D721Med (cell line): ENCODE measurements at regions not wholly inside any gene's neighbourhood (a gene's known extent, or its start where the extent isn't known, plus 50 kb on each side); places are given as distances from the start of the nearest gene placed in this dataset.

Experiments used
- DNase-seq: peaks from one replicate; pipeline ENCODE4 v3.0.0; 2011; ENCODE audit warnings: low spot score; ENCODE audit not compliant: insufficient read length
- FAIRE-seq: peaks from 2 replicates; lab custom pipeline; 2011; peaks lifted over from hg19 to GRCh38; lab: Jason Lieb, UNC
- TF ChIP-seq, protein P1 (sequence below): IDR thresholded peaks from 2 replicates; pipeline ENCODE4 v1.5.1; 2012; ENCODE audit warnings: mild to moderate bottlenecking, control low read depth; ENCODE audit not compliant: insufficient read depth; ENCODE audit errors: missing control alignments

DNA sequence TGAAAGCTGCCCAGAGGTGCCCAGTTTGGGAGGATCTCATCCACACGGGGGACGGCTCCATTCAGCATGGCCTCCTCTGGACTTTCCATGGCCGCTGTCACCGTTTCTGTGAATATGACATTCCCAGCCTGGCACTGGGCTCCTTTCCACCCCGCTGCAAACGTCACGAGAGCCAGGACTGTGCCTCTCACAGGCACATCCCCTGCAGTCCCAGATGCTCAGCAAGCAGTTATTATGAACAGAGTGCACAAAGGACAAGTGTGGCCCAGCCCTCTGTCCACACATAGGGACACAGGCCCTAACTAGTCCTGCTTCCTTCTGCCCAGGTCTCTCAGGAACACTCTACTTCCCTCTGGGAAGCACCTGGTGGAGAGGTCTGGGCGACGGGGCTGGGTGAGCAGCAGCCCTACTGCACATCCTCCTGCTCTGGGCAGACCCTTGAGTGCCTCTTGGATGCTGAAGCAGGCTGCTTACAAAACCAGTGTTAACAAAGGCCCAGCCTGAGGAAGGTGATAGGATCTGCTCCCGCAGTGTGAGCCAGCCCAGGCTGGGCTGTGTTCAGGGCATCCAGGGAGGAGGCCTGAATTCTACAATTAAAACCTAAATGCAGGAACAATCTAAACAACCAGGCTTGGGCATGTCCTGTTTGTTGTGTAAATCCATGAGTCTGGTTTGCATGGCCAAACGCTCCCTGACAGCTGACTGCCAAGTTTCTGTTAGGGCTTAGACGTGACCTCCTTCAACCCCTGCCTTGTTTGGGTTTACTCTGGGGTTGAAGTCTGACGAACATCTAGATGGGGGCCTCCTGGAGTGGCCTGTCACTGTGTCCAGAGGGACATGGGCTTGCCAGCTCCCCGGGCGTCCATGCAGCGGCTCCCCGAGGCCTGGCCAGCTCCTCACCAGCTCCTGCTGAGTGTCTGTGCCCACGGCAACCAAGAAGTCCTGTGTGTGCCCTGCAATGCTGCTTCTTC is 269.8 kb downstream of the GADD45G start:
- TF ChIP-seq, protein P1, sequence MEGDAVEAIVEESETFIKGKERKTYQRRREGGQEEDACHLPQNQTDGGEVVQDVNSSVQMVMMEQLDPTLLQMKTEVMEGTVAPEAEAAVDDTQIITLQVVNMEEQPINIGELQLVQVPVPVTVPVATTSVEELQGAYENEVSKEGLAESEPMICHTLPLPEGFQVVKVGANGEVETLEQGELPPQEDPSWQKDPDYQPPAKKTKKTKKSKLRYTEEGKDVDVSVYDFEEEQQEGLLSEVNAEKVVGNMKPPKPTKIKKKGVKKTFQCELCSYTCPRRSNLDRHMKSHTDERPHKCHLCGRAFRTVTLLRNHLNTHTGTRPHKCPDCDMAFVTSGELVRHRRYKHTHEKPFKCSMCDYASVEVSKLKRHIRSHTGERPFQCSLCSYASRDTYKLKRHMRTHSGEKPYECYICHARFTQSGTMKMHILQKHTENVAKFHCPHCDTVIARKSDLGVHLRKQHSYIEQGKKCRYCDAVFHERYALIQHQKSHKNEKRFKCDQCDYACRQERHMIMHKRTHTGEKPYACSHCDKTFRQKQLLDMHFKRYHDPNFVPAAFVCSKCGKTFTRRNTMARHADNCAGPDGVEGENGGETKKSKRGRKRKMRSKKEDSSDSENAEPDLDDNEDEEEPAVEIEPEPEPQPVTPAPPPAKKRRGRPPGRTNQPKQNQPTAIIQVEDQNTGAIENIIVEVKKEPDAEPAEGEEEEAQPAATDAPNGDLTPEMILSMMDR, result no peak
- FAIRE-seq (no peak), DNase-seq (no peak)

DNA sequence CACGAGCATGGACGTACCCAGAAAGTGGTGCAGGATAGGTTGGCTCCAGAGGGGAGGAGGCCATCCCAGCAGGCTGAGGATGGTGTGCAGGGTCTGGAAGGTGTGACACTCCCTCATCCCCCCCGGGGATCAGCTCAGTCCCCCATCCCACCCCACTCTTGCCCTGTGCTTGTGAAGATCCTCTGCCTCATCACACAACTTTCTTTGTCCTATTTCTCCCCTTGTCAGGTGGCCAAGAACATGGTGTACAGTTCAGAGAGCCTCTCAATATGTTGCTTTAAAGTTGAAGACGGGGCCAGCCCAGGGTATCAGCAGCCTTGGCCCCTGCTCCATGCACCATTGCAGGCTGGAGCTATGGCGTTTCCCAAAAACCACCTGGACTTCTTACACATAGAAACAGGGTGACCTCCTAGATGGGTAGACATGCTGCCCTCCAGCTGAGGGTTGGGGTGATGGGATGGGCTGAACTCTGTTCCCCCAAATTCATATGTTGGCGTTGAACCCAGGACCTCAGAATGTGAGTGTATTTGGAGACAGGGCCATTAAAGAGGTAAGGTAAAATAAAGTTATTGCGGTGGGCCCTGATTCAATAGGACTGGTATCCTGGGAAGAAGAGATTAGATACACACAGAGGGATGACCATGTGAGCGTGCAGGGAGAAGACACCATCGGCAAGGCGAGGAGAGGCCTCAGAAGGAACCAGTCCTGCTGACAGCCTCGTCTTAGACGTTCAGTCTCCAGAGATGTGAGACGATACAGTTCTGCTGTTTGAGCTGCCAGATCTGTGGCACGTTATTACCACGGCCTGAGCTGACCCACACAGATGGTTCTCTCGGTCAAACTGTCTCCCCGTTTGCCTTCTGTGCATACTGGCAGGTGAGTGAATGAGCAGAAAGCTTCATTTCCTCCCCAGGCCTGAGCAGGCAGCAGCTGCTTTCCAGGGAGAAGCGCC is 272.5 kb downstream of the GADD45G start:
- DNase-seq, result no peak
- TF ChIP-seq, protein P1, result no peak
- FAIRE-seq, result no peak

DNA sequence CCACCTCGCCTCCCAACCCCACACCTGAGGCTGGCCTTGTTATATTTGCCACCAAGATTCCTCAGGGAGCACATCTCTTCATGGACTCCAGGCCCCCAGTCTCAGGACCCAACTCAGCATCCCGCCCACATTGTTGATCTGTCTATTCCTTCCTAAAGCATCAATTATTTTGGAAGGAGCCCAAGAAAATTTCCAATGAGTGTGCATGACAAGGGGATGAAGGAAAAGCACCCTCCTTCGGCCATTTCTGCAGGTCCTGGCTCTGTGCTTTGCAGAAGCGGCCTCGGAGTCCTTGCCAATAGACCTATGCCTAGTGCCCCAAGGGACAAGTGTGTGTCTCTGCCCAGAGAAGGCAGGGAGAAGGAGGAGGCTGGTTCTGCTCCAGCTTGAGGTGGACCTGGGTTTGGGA is 273.2 kb downstream of the GADD45G start:
- DNase-seq, result no peak
- TF ChIP-seq, protein P1, result no peak
- no peak for FAIRE-seq

DNA sequence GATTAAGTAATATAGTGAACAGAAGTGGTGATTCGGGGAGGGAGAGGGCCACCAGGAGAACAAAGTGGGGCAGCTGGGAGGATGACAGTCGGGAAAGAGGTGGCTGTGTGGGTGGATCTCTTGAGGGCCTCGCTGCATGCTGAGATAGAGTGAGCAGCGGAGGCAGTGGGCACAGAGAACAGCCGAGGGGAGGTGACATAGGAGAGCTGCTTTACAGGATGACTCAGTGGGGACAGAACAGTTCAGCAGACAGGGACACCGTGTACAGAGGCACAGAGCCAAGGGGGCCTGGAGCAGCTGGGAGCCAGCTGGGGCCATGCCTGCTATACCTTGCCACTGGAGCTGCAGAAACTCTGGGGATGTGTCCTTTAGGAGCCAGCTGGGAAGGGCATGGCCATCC is 273.9 kb downstream of the GADD45G start:
- TF ChIP-seq, protein P1, result no peak
- DNase-seq, result no peak
- no peak for FAIRE-seq

DNA sequence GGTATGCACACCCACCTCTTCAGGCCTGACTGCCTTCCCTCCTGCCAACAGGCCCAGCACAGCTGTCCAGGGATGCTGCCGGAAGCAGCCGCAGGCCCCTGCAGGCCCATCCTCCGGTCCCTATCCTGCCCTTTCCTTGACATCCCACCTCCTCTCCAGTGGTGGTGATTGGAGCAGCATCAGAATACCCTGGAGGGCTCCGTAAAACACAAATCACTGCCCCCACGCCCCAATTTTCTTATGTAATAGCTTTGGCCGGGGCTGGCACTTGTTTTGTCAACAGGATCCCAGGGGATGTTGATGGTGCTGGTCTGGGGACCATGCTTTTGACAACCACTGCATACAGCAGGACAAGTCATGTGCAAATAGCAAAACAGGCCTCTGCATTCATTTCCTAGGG is 274.5 kb downstream of the GADD45G start:
- DNase-seq, result no peak

GRCh38 chr9:89879701-89880100 is 274.9 kb downstream of the GADD45G start:
- TF ChIP-seq, protein P1, result no peak
- DNase-seq (no peak), FAIRE-seq (no peak)

More for the DNA sequence above, 274.5 kb downstream of the GADD45G start:
- FAIRE-seq, result no peak
- TF ChIP-seq, protein P1, result no peak
